Right hindlimb (tissue), 1 donor: ENCODE measurements at regions not wholly inside any gene's neighbourhood (a gene's known extent, or its start where the extent isn't known, plus 50 kb on each side); places are given as distances from the start of the nearest gene placed in this dataset.

Experiments used
- DNase-seq: peaks from one replicate; pipeline ENCODE4 v3.0.0-alpha.2; 2018

GRCh38 chr14:49463146-49463545 is 123.0 kb downstream of the RPS29 start:
- DNase-seq, result no peak

DNA sequence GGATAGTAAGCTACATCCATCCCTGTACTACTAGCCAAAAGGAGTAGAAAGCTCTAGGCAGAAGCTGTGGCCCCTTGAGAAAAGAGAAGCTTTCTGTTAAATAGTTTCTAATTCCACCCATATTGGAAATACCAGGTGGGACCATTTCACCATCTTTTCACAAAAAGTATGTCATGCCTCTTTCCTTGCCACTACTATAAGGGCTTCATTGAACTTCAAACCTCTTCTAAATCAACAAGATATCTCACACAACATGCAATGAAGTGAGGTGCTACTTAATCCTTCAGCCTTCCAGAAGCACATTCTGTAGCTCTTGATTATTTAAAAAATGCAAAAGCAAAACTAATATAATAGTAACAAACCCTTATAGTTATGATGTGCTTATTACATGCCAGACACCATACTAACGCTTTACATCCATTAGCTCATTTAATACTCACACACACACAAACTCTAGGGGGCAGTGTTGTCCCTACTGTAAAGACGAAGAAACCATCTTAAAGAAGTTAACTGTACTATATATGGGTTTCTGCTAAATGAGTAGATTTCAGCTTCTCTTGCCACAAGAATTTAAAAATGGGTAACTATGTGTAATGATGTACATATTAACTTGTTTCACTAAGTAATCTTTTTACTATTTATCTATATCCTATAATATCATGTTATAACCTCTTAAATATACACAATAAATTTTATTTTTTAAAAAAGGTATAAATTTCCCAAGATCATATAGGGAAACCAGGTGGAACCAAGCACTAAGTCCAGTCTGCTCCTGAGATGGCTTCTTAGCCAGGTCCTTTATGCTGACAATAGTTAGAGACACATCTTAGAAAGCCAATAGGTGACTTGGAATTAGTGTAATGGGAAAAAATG is 124.4 kb downstream of the RPS29 start:
- no peak for DNase-seq

- no peak for DNase-seq
These were observed 125.5 kb downstream of the RPS29 start for GRCh38 chr14:49460662-49461061.

DNA sequence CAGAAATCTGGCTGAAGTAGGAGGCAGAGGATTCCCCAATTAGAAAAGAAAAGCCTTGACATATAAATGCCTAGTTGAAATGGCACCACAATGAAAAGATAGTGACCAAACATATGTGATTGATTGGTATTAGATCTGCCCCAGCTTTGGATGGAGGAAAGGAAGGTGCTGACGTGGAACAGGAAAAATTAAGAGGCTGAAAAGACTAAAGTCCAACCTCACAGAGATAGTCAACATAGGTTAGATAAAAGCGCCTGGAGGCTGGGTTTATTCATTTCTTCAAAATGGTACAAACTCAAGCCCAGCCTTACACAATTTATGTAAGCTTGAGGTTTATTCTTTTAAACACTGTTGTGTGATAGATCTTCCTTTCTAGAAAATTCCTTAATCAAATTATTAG is 129.6 kb downstream of the RPS29 start:
- DNase-seq, result no peak

- DNase-seq, result no peak
These were observed 134.2 kb downstream of the RPS29 start for GRCh38 chr14:49451938-49452337.

DNA sequence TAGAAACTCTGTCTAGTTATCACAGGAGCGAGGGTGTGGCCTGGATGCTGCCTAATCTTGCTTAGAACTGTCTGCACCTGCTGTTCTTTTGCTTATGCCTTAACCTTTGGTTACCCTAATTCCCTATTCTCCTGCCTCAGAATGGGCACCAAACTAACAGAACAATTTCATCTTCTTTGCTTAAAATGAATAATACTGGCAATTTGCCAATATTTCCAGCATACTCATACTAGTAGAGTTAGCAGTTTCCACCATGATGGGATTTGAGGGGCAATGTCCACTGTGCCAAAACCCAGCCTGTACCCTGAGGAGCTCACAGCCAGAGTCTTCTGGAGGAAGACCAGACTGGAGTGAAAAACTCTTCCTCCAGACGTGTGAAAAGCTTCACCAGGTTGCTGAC is 136.4 kb downstream of the RPS29 start:
- no peak for DNase-seq

GRCh38 chr14:49447540-49448107 is 138.6 kb downstream of the RPS29 start:
- no peak for DNase-seq

DNA sequence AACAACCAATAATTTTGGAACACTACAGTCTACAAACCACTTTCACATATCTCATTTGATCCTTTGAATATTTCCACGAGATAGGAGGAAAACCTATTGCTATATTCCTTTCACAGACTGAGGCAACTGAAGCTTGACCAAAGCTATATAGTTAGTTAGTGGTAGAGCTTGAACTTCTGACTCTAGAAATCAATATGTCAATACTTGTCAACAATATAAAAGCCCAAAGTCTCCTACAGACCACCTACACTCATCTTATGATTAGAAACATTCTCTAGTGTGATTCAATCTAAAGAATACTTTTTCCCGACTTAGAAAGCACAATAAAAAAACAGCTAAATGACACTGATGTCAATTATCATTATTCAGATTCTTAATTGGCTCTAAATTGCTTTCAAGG is 139.4 kb downstream of the RPS29 start:
- no peak for DNase-seq

- DNase-seq, result no peak
These were observed 147.9 kb downstream of the RPS29 start for GRCh38 chr14:49438256-49438770.

GRCh38 chr14:49428076-49428475 is 158.1 kb downstream of the RPS29 start:
- no peak for DNase-seq

GRCh38 chr14:49427117-49427516 is 159.1 kb downstream of the RPS29 start:
- DNase-seq, result no peak

DNA sequence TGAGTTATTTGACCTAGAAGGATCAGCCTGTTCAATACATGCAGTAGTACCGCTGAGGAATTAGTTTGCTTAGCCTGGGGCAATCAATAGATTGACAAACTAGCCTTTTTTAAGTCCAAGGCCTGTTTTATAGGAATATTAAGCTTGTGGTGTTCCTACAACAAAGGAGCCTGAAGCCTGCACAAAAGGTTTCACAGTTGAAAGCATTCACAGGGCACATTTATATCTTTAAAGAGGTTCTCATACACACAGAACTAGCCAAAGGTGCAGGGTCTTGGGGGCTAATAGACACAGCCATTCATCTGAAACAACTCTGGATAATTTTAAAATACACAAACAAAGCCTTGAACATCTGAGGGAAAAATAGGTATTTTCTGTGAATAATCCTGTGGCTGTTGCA is 160.3 kb downstream of the RPS29 start:
- no peak for DNase-seq

DNA sequence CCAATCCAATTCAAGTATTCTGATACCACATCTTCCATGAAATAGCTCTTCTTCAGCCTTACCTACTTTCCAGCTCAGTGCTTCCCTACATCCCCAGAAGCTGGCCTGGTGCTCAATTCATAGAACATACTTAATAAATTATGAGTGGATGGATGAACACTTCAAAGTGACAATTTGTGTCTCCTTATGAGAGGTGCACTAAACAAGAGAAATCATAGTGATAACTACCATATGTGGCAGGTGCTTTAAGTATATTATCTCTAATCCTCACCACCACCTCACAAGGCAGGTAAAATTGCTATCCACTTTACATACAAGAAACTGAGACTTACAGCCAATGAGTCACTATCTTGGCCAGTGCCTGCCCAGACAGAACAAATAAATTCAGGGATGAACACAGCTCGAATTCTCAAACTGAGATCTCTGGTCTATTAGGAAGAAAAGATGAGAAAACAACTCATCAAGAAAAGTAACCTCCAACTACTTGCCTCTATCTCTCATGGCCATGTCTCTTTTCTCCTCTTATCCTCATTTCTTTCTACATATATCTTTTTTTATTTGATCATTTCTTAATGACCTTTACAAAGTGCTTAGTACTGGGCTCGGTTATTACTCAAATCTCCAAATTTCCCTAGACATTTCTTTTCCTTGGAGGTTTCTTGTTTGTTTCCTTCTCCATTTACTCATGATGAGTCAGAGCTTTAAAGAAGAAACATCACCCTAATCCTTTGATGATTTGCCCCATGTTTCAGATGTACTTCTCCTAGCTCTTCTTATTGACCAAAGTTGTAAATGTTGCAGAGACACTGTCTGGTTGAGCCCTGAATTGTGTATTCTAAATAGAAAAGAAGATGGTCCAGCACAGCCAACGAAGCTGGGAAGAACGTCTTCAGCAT is 161.5 kb downstream of the RPS29 start:
- DNase-seq, result no peak

GRCh38 chr14:49420201-49420600 is 166.0 kb downstream of the RPS29 start:
- no peak for DNase-seq

- DNase-seq, result no peak
These were observed 167.4 kb downstream of the RPS29 start for GRCh38 chr14:49418789-49419188.

- DNase-seq, result no peak
These were observed 168.4 kb downstream of the RPS29 start for GRCh38 chr14:49417790-49418189.

GRCh38 chr14:49408187-49408933 is 177.8 kb downstream of the RPS29 start:
- DNase-seq, result no peak

GRCh38 chr14:49405291-49405690 is 180.9 kb downstream of the RPS29 start:
- DNase-seq, result no peak

DNA sequence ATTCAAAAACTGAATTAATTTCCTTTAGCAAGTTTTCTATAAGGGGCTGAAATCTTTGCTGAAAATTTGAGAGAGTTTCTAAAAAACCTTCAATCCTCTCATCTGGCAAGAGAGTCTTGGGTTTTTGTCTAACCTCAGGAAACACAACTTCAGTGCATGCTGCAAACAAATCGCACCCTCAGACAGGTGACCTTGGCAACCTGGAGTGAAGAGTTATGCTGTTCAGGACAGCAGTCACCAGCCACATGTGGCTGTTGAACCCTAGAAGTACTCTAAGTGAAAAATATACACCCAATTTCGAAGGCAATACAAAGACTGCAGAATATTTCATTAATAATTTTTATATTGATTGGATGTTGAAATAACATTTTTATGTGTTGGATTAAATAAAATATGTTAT is 184.8 kb downstream of the RPS29 start:
- DNase-seq, result no peak

DNA sequence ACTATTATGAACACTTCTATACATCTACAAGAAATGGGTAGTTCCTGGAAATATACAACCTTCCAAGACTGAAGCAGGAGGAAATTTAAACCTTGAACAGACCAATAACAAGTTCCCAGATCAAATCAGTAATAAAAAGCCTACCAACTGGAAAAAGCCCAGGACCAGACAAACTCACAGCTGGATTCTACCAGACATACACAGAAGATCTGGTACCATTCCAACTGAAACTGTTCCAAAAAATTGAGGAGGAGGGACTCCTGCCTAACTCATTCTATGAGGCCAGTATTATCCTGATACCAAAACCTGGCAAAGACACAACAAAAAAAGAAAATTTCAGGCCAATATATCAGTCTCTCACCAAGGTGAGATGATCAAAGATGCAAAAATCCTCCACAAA is 189.4 kb downstream of the RPS29 start:
- no peak for DNase-seq

GRCh38 chr14:49381778-49382177 is 204.4 kb downstream of the RPS29 start:
- no peak for DNase-seq

DNA sequence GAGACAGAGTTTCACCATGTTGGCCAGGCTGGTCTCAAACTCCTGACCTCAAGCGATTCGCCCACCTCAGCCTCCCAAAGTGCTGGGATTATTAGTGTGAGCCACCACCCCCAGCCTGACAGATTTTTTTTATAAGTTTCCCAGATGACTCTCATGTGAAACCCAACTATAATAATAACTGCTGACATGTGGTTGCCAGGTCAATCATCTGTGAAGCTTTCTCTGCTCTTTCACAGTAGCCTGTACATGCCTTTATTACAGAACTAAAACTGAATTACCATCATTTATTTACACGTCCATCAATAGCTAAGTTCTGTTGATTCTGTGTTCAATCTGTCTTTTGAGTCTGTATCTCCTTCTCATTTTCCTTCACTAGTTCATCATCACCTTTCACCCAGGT is 218.5 kb downstream of the RPS29 start:
- DNase-seq, result no peak

GRCh38 chr14:49366416-49366815 is 219.8 kb downstream of the RPS29 start:
- no peak for DNase-seq
